ENCODE measurements at regions not wholly inside any gene's neighbourhood (a gene's known extent, or its start where the extent isn't known, plus 50 kb on each side); places are given as distances from the start of the nearest gene placed in this dataset.
"Not testable (repeated sequence)": the region's sequence is repeated elsewhere in the genome, so short reads cannot be mapped to it uniquely, and the experiment has no call there.

DNA sequence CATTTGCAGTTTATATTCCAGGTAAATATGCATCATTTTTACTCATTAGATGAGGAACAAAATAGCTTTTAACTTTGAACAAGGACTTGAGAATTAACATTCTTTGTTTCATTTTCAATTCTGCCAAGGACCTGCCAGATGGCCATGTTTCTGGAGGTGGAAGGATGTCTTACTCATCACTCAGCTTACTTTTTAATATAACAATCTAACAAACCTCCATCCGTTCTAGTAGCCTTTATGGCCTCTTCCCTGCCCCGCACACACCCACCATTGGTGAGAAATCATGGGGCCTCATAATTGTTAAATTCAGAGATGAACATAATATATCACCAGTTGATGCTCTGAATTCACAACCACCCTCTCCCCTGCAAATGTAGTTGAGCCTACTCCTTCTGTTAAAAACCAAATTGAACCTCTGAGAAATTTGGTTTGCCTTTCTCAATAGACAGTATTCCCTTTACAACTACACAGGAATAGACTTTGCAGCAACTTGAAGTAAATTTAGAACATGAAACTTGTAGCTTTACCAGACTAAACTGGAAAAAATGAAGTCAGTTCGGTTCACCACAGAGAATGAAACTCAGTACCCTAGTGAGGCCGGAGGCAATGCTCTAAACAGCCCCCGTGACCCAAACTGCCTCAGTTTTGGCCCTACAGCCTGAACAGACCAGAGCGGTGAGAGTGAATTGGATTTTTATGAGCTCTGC lies 50.1 kb upstream of the ACSL4 start:
- DNase-seq = no peak

DNA sequence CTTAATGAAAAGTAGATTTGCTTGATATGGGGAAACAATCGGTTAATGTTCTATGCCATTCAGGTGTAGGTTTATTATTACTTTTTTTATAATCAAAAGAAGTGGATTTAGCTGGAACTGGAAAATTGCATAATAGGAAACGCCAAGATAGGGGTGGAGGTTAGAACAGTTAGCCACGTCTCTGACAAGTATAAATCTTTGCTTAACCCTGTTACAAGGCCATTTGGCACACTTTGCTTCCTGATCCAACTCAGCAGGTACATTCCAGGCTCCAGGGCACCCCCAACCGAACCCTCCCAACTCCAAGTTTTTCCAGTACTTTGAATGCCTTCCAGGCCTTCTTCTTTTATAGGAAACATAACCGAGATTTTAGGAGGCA lies 50.6 kb upstream of the ACSL4 start:
- no peak for DNase-seq

DNA sequence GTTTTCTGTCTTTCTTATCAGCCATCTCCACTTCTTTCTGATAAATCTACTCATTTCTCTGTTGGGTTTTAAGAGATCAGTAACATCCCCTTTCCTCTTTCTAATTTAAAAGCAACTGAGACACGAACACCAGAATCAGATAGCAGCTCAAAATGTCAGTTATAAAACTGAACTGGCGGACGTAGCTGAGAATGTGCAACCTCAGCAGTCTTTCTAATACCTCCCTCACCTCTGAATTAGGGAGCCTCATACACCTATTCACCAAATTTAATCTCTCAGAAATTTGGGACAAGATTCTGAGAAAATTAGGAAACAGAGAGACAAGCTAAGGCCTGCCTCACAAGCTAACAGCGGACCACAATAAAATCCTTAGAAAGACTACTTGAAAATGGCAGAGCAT lies 52.0 kb upstream of the ACSL4 start:
- no peak for DNase-seq

DNA sequence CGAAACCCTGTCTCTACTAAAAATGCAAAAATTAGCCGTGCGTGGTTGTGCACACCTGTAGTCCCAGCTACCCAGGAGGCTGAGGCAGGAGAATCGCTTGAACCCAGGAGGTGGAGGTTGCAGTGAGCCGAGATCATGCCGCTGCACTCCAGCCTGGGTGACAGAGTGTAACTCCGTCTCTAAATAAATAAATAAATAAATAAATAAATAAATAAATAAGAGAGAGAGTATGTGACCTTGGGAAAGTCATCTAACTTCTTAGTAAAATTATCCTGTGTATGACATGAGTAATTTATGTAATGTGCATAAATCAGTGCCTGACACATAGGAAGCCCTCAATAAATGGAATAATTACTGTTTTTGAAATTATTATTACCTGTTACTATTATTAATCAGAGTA lies 57.5 kb upstream of the ACSL4 start:
- not testable (repeated sequence) for DNase-seq

DNA sequence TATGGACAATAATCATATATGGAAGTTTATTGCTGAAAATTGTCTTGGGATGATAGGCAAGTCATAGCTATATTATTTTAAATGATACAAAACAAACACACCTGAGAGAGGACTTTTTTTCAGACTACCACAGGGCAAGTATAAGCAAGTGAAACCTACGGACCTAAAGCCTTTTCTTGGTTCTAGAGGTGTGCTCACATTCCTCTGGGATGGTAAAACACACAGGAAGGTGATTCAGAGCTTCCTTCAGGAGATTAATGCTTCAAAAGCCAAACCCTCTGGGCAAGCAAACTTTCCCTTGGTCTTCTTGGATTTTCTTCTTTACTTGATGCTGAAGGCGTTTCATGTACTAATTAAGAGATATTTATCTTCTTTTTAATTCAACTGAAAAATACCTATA lies 60.1 kb upstream of the ACSL4 start:
- DNase-seq = no peak

DNA sequence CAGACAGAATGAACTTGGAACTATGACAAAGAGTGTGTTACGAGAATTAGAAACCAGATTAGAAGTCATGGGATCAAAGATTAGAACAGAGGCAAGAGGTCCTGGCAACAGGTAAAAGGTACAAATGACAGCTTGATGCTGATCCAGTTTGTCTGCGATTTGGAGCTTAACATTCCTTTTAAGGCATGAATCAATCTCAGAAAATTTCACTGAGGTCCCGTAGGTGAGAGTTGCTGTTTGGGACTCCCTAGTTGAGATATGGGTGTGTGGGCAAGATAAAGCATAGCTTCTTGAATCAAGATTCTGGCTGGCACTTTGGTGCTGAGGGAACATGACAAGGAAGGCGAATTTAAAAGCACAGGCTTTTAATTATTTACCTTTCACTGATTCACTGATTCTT lies 62.6 kb upstream of the ACSL4 start:
- DNase-seq = no peak

DNA sequence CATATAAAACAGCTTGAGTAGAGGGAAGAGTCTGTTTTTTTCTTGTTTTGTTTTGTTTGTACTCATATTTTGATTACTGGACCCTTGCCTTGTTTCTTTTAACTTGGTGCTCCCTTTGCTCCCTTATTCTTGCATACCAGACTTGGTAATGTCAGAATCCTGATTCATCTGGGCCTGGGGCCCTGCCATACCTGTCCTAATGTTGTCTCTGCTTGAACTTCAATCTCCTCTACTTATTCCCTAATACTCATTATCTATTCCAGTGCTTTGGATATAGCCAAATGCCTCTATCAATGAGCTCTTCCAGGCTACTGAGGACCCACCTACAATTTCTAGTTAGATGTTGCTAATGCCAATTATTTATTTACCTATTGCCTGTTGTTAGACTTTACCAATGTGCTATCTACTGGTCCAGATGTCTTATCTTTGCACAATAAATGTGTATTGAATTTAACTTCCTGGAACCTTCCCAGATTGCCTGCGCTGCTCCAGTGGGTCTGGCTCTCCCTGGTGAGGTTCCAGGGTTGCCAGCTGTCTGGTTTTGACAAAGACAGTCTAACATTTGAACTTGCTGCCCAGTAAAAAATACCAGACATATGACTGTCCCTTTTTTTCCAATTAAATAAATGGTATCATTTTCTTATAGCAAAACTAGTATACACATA lies 64.4 kb upstream of the ACSL4 start:
- no peak for DNase-seq

DNA sequence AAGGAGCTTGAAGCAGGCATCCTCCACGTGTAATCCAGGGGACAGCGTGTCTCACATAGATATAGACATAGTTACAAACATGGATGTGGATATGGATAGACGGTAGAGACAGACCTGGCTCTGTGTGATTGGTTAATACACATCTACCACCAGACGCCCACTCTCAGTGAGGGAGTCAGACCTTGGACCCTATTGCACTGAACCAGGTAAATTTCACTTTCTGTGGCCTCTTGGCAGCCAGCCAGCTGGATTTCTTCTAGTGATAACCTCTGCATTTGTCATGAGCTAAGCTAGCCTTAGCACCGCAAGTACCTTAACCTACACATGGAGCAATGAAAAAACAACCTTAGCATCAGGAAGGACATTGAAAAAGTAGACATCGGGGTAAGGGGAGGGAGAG lies 79.2 kb upstream of the ACSL4 start:
- DNase-seq = no peak

DNA sequence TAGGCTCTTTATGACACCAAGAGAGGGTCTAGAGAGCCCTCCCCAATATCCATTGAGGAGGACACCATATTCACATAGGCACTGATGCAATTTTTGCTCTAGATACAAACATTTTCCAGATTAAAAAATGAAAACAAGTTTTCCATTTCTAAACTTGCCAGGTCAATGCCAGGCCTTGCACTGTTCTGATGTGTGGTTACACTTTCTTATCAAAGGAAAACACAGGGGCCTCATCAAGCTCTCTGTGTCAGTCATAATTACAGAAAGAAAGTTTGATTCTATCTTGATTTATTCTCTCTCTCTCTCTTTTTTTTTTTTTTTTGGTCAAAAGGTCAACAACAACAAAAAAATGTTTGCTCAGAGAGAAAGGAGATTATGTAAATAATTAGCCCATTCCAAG lies 80.2 kb upstream of the ACSL4 start:
- no peak for DNase-seq

DNA sequence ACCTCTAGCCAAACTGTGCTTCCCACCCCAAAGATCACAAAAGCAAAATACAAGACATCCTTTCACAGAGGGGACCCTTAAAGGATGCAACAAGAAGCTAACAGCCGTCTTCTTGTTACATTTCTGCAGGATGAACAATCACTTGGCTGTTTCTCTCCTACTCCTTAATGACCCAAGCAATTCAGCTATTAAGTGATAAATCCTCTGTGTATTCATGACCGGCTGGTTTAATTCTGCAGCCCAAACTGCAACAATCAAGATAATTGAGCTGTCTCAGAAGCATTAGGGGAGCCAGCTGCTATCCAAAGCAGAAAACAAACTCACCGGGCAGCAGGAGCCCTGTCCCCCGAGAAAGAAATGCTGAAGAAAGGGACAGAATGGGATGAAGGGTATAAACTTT lies 85.9 kb upstream of the ACSL4 start:
- no peak for DNase-seq

DNA sequence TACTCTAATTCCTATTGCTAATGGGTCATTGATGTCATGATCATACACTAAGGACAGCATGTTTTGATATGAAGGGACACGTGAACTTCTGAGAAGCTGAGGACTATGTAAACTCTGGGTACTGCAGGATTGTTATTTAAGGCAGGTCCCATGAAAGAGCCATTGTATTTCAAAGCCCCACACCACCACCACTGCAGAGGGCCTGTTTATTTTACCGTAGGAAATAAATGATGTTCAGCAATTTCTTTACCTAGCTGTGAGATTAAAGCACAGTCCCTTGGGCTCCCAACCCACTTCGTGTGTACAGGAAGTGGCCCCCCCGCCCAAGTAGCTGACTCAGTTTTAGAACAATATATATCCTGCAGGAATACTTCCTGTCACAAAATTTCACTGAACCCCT lies 89.8 kb upstream of the ACSL4 start:
- no peak for DNase-seq

DNA sequence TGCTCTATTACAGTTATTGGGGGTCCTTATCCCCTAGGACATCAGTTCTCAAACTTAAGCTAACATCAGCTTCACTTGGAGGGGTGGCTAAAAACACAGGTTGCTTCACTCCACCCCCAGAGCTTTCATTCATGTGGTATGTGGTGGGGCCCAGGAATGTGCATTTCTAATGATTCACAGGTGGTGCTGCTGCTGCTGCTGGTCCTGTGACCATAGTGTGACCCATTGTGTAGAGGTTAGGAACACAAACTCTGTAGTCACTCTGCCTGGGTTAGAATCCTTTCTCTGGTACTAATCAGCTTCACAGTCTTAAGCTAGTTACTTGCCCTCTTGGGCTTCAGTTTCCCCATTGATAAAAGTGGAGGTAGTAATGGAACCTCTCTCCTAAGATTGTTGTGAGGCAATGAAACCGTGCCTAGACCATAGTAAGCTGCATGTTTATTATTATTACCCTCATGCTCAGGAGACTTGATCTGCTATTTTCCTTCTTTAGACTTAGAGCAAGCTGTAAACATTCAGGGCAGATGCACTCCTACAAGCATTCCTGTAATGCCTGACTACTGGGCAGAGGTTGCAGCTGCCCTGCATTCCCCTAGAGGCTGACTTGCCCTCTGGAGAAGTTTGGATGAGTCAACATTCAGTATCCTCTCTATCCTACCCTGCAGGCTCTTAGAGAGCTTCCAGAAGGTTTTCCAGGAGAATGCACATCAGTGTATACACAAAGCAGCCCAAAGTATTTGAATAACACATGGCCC lies 94.1 kb upstream of the ACSL4 start:
- no peak for DNase-seq

DNA sequence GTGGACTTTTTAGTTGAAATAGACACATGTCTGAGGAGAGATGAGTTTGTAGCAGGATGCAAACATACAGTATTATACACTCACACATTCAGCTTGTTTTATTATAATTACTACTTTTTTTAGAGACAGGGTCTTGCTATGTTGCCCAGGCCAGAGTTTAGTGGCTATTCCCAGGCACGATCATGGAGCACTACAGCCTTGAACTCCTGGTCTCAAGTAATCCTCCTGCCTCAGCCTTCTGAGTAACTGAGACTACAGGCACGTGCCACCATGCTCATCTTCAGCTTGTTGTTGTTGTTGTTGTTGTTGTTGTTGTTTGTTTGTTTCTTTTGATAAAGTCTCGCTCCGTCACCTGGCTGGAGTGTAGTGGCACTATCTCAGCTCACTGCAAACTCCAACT lies 94.7 kb upstream of the ACSL4 start:
- no peak for DNase-seq

DNA sequence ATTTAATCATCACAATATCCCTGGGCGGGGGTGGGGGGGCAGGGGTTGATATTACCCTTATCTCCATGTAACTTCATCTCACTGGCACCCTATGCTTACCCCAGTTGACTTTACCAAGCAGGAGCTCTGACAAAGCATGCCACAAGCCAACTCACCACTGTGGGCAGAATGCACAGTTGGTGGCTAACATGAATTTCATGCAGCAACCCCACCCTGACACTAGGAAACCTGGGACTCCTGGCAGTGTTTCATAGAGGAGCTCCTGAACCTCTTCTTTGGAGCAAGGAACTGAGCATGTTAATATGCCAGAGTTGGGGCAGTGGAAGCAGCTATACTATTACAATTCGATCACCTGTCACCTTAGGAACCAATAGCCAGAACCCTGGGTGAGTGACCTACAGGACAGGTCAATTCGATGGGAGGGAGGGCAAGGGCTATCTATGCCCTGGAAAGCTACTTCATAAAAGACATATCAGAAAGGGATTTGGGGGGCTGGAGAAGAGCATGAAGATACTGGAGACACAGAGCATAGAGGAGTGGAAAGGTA lies 97.2 kb upstream of the ACSL4 start:
- no peak for DNase-seq

DNA sequence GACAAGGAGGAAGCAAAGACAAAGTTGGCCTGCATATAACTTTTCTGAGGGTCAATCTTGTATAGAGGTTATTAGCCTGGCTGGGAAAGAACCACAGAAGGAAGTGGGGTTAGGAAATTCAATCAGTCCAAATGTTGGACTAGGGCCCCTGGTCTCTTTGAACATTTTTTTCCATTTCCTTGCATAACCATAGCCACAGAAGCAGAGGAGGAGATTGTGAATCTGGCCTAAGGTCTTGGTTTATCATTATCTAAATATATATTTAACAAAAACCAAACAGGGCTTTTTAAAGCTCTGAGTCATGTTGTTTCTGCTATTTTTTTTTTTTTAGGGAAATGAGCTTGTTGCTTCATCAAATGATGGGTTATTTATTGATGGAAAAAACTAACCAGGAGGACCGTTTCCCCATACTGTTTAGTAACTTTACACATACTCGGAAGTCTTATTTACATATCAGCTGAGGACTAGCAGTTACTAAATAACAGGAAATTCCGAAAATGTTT lies 97.7 kb upstream of the ACSL4 start:
- no peak for DNase-seq

DNA sequence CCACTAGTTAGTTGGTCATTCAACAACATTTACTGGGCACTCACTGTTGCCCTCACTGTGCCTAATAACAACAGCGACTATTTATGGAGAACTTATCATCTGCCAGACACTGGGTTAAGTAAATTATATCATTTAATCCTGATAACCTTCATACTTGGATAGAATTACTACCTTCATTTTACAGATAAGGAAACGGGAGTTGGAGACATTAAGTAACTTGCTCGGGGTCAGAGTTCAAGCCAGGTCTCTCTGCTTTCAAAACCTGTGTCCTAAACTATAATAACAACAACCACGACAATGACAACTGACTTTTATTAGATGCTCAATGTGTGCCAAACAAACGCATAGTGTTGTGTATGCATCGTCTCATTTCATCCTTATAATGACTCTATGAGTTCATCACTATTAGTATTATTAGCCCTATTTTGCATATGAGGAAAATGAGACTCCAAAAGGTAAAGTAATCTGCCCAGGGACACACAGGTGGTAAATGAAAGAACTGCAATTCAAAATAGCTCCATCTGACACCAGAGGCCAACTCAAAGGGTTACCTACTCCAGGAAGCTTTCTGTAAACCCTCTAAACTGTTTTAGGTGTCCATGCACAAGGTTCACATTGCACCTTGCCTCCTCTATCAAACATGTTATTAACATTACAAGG lies 98.4 kb upstream of the ACSL4 start:
- no peak for DNase-seq

DNA sequence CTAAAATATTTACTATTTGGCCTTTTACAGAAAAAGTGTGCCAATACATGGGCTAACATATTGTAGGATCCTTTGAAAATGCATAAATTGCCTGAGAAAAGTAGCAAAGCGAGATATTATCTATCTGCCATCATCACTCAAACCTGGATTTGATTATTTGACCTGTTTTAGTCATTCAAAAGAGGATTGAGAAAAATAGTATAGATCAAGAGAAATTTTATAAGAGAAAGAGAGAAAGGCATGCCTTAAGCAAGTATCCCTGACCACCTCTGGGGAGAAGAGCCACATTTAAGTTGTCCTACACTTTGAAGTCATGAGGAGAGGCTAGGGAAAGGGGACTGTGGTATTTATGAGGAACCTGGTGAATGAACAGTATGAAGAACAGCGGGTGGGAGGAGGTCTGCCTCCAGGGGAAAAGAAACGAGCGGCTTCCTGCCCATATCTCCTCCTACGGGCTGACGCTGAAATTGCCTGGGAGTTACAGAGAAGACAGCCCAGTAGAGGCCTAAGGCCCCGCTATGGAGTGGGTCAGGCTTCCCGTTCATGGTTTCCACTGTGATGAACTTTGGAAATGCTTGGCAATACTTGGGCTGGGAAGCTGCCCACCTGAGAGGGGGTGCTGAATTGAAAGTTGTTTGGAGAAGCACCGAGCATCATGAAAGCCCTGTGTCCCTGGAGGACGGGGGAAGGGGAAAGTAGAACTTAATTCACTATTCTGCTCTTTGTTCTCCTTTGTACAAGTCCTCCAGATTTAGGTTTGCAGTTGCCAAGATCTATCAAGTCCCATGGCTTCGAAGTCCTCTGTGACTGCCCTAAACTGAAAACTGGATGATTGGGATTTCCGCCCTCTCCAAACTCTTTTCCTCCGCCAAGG lies 106.9 kb upstream of the ACSL4 start:
- DNase-seq = no peak

DNA sequence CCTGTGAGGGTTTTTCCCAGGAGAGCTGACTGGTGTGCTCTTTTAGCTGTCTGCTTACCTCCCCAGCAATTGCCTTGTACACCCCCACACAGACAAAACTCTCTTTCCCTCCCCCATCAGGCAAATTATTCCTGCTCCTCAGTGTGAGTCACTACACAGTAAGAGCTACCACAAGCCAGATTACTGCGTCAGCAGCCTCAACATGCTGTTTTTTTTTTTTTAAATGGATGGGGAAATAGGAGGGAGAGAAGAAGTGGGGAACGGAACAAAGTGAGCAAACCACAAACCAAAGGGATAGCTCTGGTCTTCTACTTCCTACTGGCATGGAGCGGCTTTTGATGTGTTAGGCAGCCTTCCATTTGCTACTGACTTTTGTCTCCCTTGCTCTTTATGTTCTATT lies 107.5 kb upstream of the ACSL4 start:
- DNase-seq = no peak

DNA sequence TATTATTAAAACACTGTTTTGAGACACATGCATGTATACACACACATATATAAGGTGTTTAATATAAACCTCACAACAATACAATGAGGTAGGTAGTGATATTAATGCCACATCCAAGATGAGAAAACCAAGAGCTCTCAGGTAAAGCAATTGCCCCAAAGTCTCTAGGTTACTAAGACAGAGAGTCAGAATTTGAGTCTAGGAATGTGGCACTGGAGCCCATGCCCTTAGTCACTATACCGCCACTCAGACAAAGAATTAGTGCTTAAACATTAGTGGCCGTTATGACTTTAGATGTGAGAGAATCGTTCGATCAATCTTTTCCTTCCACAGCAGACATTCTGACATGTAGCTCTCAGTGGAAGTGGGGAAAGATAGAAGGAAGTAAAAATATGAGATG lies 108.2 kb upstream of the ACSL4 start:
- DNase-seq = no peak

DNA sequence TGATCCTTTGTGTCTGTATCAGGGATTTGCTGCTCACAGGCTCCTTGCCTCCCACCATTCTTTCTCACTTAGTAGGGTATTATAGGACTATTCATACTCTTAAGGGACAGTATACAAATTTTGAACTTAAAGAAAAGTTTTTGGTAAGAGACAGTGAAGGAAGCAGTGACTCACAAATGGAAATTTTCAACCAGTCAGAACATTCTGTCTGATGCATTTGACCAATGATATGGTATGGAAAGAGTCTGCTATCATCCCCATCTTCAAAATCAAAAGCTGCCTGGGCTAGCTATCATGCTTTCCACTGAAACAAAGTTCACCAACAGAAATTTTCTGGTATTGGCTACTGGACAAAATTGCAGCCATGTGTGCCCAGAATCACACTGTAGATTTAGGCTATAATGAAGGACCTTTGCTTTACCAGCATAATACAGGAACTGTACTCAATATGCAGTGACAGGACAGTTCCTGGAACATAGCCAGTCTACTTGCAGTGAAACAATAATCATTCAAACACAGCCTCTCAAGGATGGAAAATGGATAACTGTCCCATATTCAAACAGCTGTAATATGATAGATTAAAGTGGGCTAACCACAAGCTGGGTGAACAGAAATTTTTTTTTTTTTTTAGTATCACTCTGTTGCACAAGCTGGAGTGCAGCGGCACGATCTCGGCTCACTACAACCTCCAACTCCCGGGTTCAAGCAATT lies 109.0 kb upstream of the ACSL4 start:
- DNase-seq = no peak

DNA sequence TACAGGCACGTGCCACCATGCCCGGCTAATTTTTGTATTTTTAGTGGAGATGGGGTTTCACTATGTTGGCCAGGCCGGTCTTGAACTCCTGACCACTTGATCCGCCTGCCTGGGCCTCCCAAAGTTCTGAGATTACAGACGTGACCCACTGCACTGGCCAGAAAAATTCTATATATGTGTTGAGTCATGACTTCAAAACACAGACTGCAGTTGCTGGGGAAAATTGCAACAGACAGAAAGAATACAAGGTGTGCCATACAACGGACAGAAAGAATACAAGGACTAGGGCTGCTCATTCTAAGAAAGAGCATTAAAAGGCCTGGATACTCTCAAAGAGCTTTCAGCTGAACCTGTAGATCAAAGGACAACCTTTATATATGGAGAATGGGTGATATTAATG lies 109.6 kb upstream of the ACSL4 start:
- DNase-seq = no peak

Data from NK-92 treated with Interleukin-12 subunit alpha and Interleukin-12 subunit beta, amount 100 ng/mL, for 24 hours (cell line).